GM23248 (cell line): ENCODE measurements at regions not wholly inside any gene's neighbourhood (a gene's known extent, or its start where the extent isn't known, plus 50 kb on each side); places are given as distances from the start of the nearest gene placed in this dataset.

Experiments used
- EZH2 ChIP-seq: fragments of 200-600 bp; sonication (generic); IDR thresholded peaks from 2 replicates; pipeline ENCODE4 v1.6.1; 2018; ENCODE audit warnings: antibody characterized with exemption, mild to moderate bottlenecking; ENCODE audit not compliant: insufficient read depth, poor library complexity, severe bottlenecking
- EZH2phosphoT487 ChIP-seq: fragments of 200-600 bp; sonication (generic); IDR thresholded peaks from 2 replicates; pipeline ENCODE4 v1.6.1; 2018; ENCODE audit warnings: antibody characterized with exemption, moderate library complexity, mild to moderate bottlenecking, low read depth; ENCODE audit not compliant: insufficient read depth

GRCh38 chr2:211089127-211089526, 532.7 kb downstream of the CPS1 start:
- no peak for TF ChIP-seq EZH2
- no peak for TF ChIP-seq EZH2phosphoT487
